NCI-H2107 treated with DMSO at 0.1 percent for 48 hours (cell line): ENCODE measurements at regions not wholly inside any gene's neighbourhood (a gene's known extent, or its start where the extent isn't known, plus 50 kb on each side); places are given as distances from the start of the nearest gene placed in this dataset.
"Not testable (repeated sequence)": the region's sequence is repeated elsewhere in the genome, so short reads cannot be mapped to it uniquely, and the experiment has no call there.

ENCODE experiments used
- DNase-seq: peaks from one replicate; lab custom pipeline; 2025; ENCODE audit not compliant: unreplicated experiment; lab: John Stamatoyannopoulos, UW

- DNase-seq = no peak
Observed at GRCh38 chr4:104890598-104891275, 255.9 kb upstream of the TET2 start.

GRCh38 chr4:104896660-104897645 lies 249.7 kb upstream of the TET2 start:
- DNase-seq = peak; percentile 21

GRCh38 chr4:104899863-104900262 lies 246.8 kb upstream of the TET2 start:
- DNase-seq = no peak

- no peak for DNase-seq
Observed at GRCh38 chr4:104901438-104901837, 245.2 kb upstream of the TET2 start.

GRCh38 chr4:104901961-104902605 lies 244.6 kb upstream of the TET2 start:
- no peak for DNase-seq

- no peak for DNase-seq
Observed at GRCh38 chr4:104905065-104905464, 241.6 kb upstream of the TET2 start.

GRCh38 chr4:104905546-104905945 lies 241.1 kb upstream of the TET2 start:
- DNase-seq = no peak

GRCh38 chr4:104906276-104906675 lies 240.4 kb upstream of the TET2 start:
- DNase-seq = peak; percentile 37

- DNase-seq = no peak
Observed at GRCh38 chr4:104907074-104907649, 239.5 kb upstream of the TET2 start.

GRCh38 chr4:104907991-104908390 lies 238.7 kb upstream of the TET2 start:
- no peak for DNase-seq

- no peak for DNase-seq
Observed at GRCh38 chr4:104909376-104909775, 237.3 kb upstream of the TET2 start.

GRCh38 chr4:104912518-104912917 lies 234.2 kb upstream of the TET2 start:
- no peak for DNase-seq

- DNase-seq = no peak
Observed at GRCh38 chr4:104915373-104915772, 231.3 kb upstream of the TET2 start.

GRCh38 chr4:104915864-104916263 lies 230.8 kb upstream of the TET2 start:
- no peak for DNase-seq

GRCh38 chr4:104919406-104919805 lies 227.3 kb upstream of the TET2 start:
- DNase-seq = no peak

- no peak for DNase-seq
Observed at GRCh38 chr4:104930298-104930697, 216.4 kb upstream of the TET2 start.

- DNase-seq = not testable (repeated sequence)
Observed at GRCh38 chr4:104930745-104931736, 215.6 kb upstream of the TET2 start.

GRCh38 chr4:104938624-104939023 lies 208.1 kb upstream of the TET2 start:
- no peak for DNase-seq

GRCh38 chr4:104940927-104941326 lies 205.7 kb upstream of the TET2 start:
- no peak for DNase-seq

- DNase-seq = no peak
Observed at GRCh38 chr4:104941661-104942062, 205.0 kb upstream of the TET2 start.
